Endodermal cell (in vitro differentiated cells): ENCODE measurements at regions not wholly inside any gene's neighbourhood (a gene's known extent, or its start where the extent isn't known, plus 50 kb on each side); places are given as distances from the start of the nearest gene placed in this dataset.

Source experiments
- DNase-seq: peaks from one replicate; pipeline ENCODE4 v3.0.0-alpha.2; 2017
- H3K27ac ChIP-seq: 2 replicates; pipeline ENCODE4 v1.5.1; 2013; ENCODE audit warnings: mild to moderate bottlenecking, low read depth, low read length, moderate library complexity
- H3K27me3 ChIP-seq: 2 replicates; pipeline ENCODE4 v1.6.1; 2013; ENCODE audit warnings: mild to moderate bottlenecking, low read length, moderate library complexity; ENCODE audit not compliant: insufficient read depth, control insufficient read depth, poor library complexity, severe bottlenecking
- H3K36me3 ChIP-seq: 2 replicates; pipeline ENCODE4 v1.7.0; 2013; ENCODE audit warnings: mild to moderate bottlenecking, low read length, moderate library complexity; ENCODE audit not compliant: control insufficient read depth, insufficient read depth
- H3K4me1 ChIP-seq: one replicate; pipeline ENCODE4 v1.7.0; 2013; ENCODE audit warnings: low read length; ENCODE audit not compliant: control insufficient read depth, insufficient read depth
- H3K4me3 ChIP-seq: 2 replicates; pipeline ENCODE4 v1.5.1; 2013; ENCODE audit warnings: mild to moderate bottlenecking, low read length, moderate library complexity
- H3K9ac ChIP-seq: 2 replicates; pipeline ENCODE4 v1.6.1; 2013; ENCODE audit warnings: mild to moderate bottlenecking, low read length, moderate library complexity; ENCODE audit not compliant: poor library complexity, severe bottlenecking; ENCODE audit errors: extremely low read depth
- H3K9me3 ChIP-seq: 2 replicates; pipeline ENCODE4 v1.6.1; 2013; ENCODE audit warnings: mild to moderate bottlenecking, low read length, moderate library complexity; ENCODE audit not compliant: control insufficient read depth
- H3K27ac Mint-ChIP-seq: 2 replicates; pipeline ENCODE4 v1.8.0; 2020; ENCODE audit warnings: mixed read lengths
- H3K27me3 Mint-ChIP-seq: 2 replicates; pipeline ENCODE4 v1.8.0; 2021; ENCODE audit warnings: mild to moderate bottlenecking, mixed read lengths; ENCODE audit not compliant: insufficient read depth
- H3K36me3 Mint-ChIP-seq: 2 replicates; pipeline ENCODE4 v1.8.0; 2020; ENCODE audit warnings: low read depth, mixed read lengths
- H3K4me1 Mint-ChIP-seq: 2 replicates; pipeline ENCODE4 v1.8.0; 2020; ENCODE audit warnings: mixed read lengths
- H3K4me3 Mint-ChIP-seq: 2 replicates; pipeline ENCODE4 v1.8.0; 2020; ENCODE audit warnings: mild to moderate bottlenecking, moderate library complexity, mixed read lengths
- H3K9me3 Mint-ChIP-seq: 2 replicates; pipeline ENCODE4 v1.8.0; 2020; ENCODE audit warnings: mild to moderate bottlenecking, mixed read lengths
- CTCF ChIP-seq: fragments of 200-600 bp; sonication (generic); conservative IDR thresholded peaks from 2 replicates; pipeline ENCODE4 v1.5.0; 2021; ENCODE audit warnings: antibody characterized with exemption, mild to moderate bottlenecking
- WGBS, 2 experiments: methylation state at CpG; one replicate each; pipeline versions ENCODE4 v1.1.5 to v1.1.7; 2013; ENCODE audit warnings: missing lambda C conversion rate in 2 of 2, mixed read lengths in 1 of 2; ENCODE audit not compliant: insufficient coverage in 1 of 2, insufficient read length in 1 of 2; 5-methylcytosine and 5-hydroxymethylcytosine counted together

GRCh38 chr13:40151673-40152072 lies 496.2 kb downstream of the COG6 start:
- no peak overlapping the region for H3K4me3 ChIP-seq
- no peaks in the 10 kb centered on the region for H3K9me3 Mint-ChIP-seq
- H3K36me3 ChIP-seq, result no peaks in the 10 kb centered on the region
- H3K4me1 Mint-ChIP-seq, result peaks cover 8% of the 10 kb centered on the region
- H3K27ac Mint-ChIP-seq, result no peak overlapping the region
- DNase-seq, result no peak
- no peaks in the 10 kb centered on the region for H3K27me3 Mint-ChIP-seq
- H3K27ac ChIP-seq, result no peak overlapping the region
- H3K36me3 Mint-ChIP-seq, result no peaks in the 10 kb centered on the region
- H3K9me3 ChIP-seq, result no peaks in the 10 kb centered on the region
- no peaks in the 10 kb centered on the region for H3K27me3 ChIP-seq
- no peaks in the 10 kb centered on the region for H3K4me1 ChIP-seq
- no peak for TF ChIP-seq CTCF
- no peak overlapping the region for H3K4me3 Mint-ChIP-seq
- H3K9ac ChIP-seq, result no peak overlapping the region
- no CpG with 5 or more reads among the region's 2 CpGs for WGBS, 2 experiments

GRCh38 chr13:40152145-40152544 lies 496.7 kb downstream of the COG6 start:
- Mint-ChIP-seq H3K27ac (no peak overlapping the region), H3K4me1 (peaks cover 8% of the 10 kb centered on the region), H3K9me3 (no peaks in the 10 kb centered on the region), H3K4me3 (no peak overlapping the region), H3K36me3 (no peaks in the 10 kb centered on the region), H3K27me3 (no peaks in the 10 kb centered on the region)
- Histone ChIP-seq H3K36me3 (no peaks in the 10 kb centered on the region), H3K4me1 (no peaks in the 10 kb centered on the region), H3K27me3 (no peaks in the 10 kb centered on the region), H3K4me3 (no peak overlapping the region), H3K9me3 (no peaks in the 10 kb centered on the region), H3K9ac (no peak overlapping the region), H3K27ac (no peak overlapping the region)
- WGBS, 2 experiments, result 86 to 88% methylated on average over 2 to 3 of the region's 3 CpGs
- TF ChIP-seq CTCF, result no peak
- no peak for DNase-seq

- Mint-ChIP-seq H3K4me1 (peaks cover 8% of the 10 kb centered on the region), H3K9me3 (no peaks in the 10 kb centered on the region), H3K36me3 (no peaks in the 10 kb centered on the region), H3K27me3 (no peaks in the 10 kb centered on the region), H3K27ac (no peak overlapping the region), H3K4me3 (no peak overlapping the region)
- Histone ChIP-seq H3K4me3 (no peak overlapping the region), H3K9ac (no peak overlapping the region), H3K27me3 (no peaks in the 10 kb centered on the region), H3K27ac (no peak overlapping the region), H3K9me3 (no peaks in the 10 kb centered on the region), H3K36me3 (no peaks in the 10 kb centered on the region), H3K4me1 (no peaks in the 10 kb centered on the region)
- 93 to 97% methylated on average over 4 of the region's 4 CpGs for WGBS, 2 experiments
- no peak for TF ChIP-seq CTCF
- no peak for DNase-seq
Observed at GRCh38 chr13:40152922-40153321, 497.5 kb downstream of the COG6 start.
